ENCODE measurements at regions not wholly inside any gene's neighbourhood (a gene's known extent, or its start where the extent isn't known, plus 50 kb on each side); places are given as distances from the start of the nearest gene placed in this dataset.
A peak's percentile ranks its signal among the peaks of the same experiment; 100 is the strongest.

DNA sequence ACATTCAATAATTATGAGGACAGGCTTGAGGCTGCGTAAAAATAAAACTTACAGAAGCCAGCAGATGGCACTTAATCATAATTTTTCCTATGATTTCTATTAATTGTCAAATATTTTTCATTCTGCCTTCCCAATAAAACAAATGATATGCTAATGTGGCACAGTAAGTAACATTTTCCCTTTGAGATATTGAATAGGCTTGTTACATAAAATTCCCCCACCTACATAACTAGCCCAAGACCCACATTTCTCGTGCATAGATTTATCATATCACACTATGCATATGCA, 55.4 kb upstream of the PTGFRN start:
- 80% methylated on average over 1 of the region's 2 CpGs for WGBS (ENCODE audit: insufficient coverage)
- Histone ChIP-seq H3K27me3 (ENCODE audit: control insufficient read depth in 2 of 2, insufficient read depth in 2 of 2, low read length in 2 of 2) (no peaks in the 10 kb centered on the region), H3K4me2 (replicated peaks; ENCODE audit: extremely low read depth, low read length, poor library complexity, severe bottlenecking) (peak overlapping the region; percentile 74), H4K20me1 (ENCODE audit: insufficient read depth, low read length) (no peaks in the 10 kb centered on the region), H3K27ac (ENCODE audit: low read depth in 1 of 2, low read length in 2 of 2) (peak overlapping the region in 1 of 2 donors; percentile 77), H3K9ac (ENCODE audit: insufficient read depth, low read length, poor library complexity, severe bottlenecking) (no peak overlapping the region), H3K4me3 (replicated peaks in 1 of 3; ENCODE audit: low read depth in 2 of 3, low read length in 3 of 3) (peak overlapping the region in 1 of 3 experiments; percentile 66), H3K79me2 (ENCODE audit: insufficient read depth, low read length) (no peaks in the 10 kb centered on the region), H3K9me3 (replicated peaks in 1 of 2; ENCODE audit: control insufficient read depth in 1 of 2, insufficient read depth in 1 of 2, low read length in 2 of 2) (no peaks in the 10 kb centered on the region), H3K36me3 (replicated peaks in 1 of 2; ENCODE audit: control insufficient read depth in 1 of 2, insufficient read depth in 2 of 2, low read length in 2 of 2) (no peaks in the 10 kb centered on the region), H2AFZ (ENCODE audit: insufficient read depth, low read depth, low read length, poor library complexity, severe bottlenecking) (peak overlapping the region; percentile 55), H3K4me1 (ENCODE audit: control insufficient read depth in 1 of 2, insufficient read depth in 2 of 2, low read length in 2 of 2) (peaks cover 25 to 29% of the 10 kb centered on the region in 2 donors)
- intact Hi-C loops (cut with micrococcal nuclease) = no loop called here
- Mint-ChIP-seq H3K27ac (peak overlapping the region in 4 of 7 donors; percentile 75 to 91 (median 83)), H3K4me1 (peaks cover 28% of the 10 kb centered on the region), H3K9me3 (peaks cover 0 to 4% (median 0%) of the 10 kb centered on the region in 7 donors), H3K36me3 (no peaks in the 10 kb centered on the region), H3K4me3 (peak overlapping the region in 1 of 2 donors; percentile 86), H3K27me3 (ENCODE audit: low read depth in 3 of 3) (peaks cover 0 to 3% (median 0%) of the 10 kb centered on the region in 3 donors)
- TF ChIP-seq, protein P1, sequence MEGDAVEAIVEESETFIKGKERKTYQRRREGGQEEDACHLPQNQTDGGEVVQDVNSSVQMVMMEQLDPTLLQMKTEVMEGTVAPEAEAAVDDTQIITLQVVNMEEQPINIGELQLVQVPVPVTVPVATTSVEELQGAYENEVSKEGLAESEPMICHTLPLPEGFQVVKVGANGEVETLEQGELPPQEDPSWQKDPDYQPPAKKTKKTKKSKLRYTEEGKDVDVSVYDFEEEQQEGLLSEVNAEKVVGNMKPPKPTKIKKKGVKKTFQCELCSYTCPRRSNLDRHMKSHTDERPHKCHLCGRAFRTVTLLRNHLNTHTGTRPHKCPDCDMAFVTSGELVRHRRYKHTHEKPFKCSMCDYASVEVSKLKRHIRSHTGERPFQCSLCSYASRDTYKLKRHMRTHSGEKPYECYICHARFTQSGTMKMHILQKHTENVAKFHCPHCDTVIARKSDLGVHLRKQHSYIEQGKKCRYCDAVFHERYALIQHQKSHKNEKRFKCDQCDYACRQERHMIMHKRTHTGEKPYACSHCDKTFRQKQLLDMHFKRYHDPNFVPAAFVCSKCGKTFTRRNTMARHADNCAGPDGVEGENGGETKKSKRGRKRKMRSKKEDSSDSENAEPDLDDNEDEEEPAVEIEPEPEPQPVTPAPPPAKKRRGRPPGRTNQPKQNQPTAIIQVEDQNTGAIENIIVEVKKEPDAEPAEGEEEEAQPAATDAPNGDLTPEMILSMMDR (IDR thresholded peaks at IDR 0.05) = no peak
- DNase-seq = no peak

DNA sequence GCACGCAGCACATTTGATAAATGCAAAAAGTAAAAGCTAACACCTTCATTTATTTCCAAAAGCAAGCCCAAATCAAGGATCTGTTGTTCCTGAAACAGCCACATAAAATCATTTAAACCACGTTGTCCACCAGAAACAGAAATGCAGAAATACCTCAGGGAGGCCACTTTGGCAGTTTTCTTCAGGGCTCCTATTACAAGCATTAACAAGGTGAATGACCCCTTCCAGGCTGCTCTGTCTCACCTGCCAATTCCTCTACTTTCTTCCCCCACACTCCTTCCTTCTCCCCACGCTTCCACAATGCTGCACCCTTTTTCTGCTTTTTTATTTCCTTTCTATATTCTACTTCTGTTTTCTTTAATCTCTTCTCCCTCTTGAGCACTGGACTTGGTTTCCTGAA, 55.0 kb upstream of the PTGFRN start:
- Mint-ChIP-seq H3K9me3 (peaks cover 0 to 5% (median 0%) of the 10 kb centered on the region in 7 donors), H3K4me1 (peaks cover 28% of the 10 kb centered on the region), H3K27me3 (ENCODE audit: low read depth in 3 of 3) (peaks cover 0 to 3% (median 0%) of the 10 kb centered on the region in 3 donors), H3K4me3 (peak overlapping the region in 1 of 2 donors; percentile 1), H3K27ac (peak overlapping the region; percentile 3 to 91 (median 58)), H3K36me3 (no peaks in the 10 kb centered on the region)
- H3K9ac ChIP-seq (ENCODE audit: insufficient read depth, low read length, poor library complexity, severe bottlenecking) = no peak overlapping the region
- peak overlapping the region; percentile 74 for H3K4me2 ChIP-seq (replicated peaks; ENCODE audit: extremely low read depth, low read length, poor library complexity, severe bottlenecking)
- DNase-seq = no peak
- no peaks in the 10 kb centered on the region for H4K20me1 ChIP-seq (ENCODE audit: insufficient read depth, low read length)
- H3K4me3 ChIP-seq (replicated peaks in 1 of 3; ENCODE audit: low read depth in 2 of 3, low read length in 3 of 3) = peak overlapping the region in 1 of 3 experiments; percentile 66
- H3K27ac ChIP-seq (ENCODE audit: low read depth in 1 of 2, low read length in 2 of 2) = peak overlapping the region in 1 of 2 donors; percentile 77
- no peaks in the 10 kb centered on the region for H3K36me3 ChIP-seq (replicated peaks in 1 of 2; ENCODE audit: control insufficient read depth in 1 of 2, insufficient read depth in 2 of 2, low read length in 2 of 2)
- 28% methylated on average over 3 of the region's 3 CpGs for WGBS (ENCODE audit: insufficient coverage)
- H3K9me3 ChIP-seq (replicated peaks in 1 of 2; ENCODE audit: control insufficient read depth in 1 of 2, insufficient read depth in 1 of 2, low read length in 2 of 2) = no peaks in the 10 kb centered on the region
- TF ChIP-seq, protein P1 (IDR thresholded peaks at IDR 0.05) = no peak
- H3K4me1 ChIP-seq (ENCODE audit: control insufficient read depth in 1 of 2, insufficient read depth in 2 of 2, low read length in 2 of 2) = peaks cover 25 to 29% of the 10 kb centered on the region in 2 donors
- intact Hi-C loops (cut with micrococcal nuclease) = no loop called here
- no peaks in the 10 kb centered on the region for H3K79me2 ChIP-seq (ENCODE audit: insufficient read depth, low read length)
- H3K27me3 ChIP-seq (ENCODE audit: control insufficient read depth in 2 of 2, insufficient read depth in 2 of 2, low read length in 2 of 2) = no peaks in the 10 kb centered on the region
- H2AFZ ChIP-seq (ENCODE audit: insufficient read depth, low read depth, low read length, poor library complexity, severe bottlenecking) = no peak overlapping the region

Data from CD14-positive monocyte (primary cell).